C4-2B (cell line): ENCODE measurements at regions not wholly inside any gene's neighbourhood (a gene's known extent, or its start where the extent isn't known, plus 50 kb on each side); places are given as distances from the start of the nearest gene placed in this dataset.
A peak's percentile ranks its signal among the peaks of the same experiment; 100 is the strongest.

Experiments used
- ZFX ChIP-seq: fragments of 450-650 bp; IDR thresholded peaks from 2 replicates; pipeline ENCODE4 v1.6.1; 2017
- TF ChIP-seq, protein P1 (sequence below): fragments of 450-650 bp; conservative IDR thresholded peaks from 2 replicates; pipeline ENCODE4 v1.5.1; 2017; ENCODE audit warnings: mild to moderate bottlenecking

DNA sequence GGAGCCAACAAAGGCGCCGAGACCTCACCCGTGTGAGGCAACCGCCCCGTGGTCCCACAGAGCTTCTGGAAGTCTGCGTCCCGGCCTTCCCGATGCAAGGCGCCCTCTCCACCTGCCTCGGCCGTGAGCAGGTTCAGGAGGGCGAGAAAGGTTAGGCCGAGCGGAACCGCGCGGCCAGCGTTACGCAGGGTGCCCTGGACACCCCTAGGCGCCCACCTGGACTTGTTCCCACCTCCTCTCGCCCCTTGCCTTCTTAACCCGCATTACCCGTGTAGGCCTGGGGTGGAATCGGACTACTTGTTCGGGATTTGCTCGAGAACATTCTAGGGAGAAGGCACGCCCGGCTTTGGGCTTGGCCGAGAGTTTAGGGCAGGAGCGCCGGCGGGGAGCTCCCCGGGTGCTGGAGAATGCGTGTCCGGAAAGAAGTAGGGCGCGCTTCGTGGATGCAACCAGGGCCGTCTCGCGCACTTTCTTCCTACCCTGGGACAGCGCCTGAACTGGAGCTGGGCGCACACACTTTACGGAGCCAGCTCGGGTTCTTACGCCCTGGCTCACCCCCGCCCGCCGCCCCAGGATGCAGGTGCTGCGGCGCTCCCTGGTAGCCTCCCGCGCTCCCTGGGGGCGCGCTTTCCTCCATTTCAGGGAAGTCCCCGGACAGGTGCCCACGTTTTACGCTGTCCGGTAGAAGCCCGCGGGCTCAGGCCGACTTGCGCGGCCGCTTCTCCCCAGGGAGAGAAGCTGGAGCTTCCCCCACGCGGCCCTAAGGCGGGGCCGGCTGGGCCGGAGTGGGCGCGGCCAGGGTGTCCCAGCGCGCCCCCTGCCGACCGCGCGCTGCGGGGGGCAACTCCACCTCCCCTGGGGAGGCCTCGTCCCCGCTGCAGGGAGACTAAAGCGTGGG lies 74.5 kb downstream of the INSIG1 start:
- TF ChIP-seq, protein P1, sequence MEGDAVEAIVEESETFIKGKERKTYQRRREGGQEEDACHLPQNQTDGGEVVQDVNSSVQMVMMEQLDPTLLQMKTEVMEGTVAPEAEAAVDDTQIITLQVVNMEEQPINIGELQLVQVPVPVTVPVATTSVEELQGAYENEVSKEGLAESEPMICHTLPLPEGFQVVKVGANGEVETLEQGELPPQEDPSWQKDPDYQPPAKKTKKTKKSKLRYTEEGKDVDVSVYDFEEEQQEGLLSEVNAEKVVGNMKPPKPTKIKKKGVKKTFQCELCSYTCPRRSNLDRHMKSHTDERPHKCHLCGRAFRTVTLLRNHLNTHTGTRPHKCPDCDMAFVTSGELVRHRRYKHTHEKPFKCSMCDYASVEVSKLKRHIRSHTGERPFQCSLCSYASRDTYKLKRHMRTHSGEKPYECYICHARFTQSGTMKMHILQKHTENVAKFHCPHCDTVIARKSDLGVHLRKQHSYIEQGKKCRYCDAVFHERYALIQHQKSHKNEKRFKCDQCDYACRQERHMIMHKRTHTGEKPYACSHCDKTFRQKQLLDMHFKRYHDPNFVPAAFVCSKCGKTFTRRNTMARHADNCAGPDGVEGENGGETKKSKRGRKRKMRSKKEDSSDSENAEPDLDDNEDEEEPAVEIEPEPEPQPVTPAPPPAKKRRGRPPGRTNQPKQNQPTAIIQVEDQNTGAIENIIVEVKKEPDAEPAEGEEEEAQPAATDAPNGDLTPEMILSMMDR: peak; percentile 80
- TF ChIP-seq ZFX: no peak
